A673 (cell line): ENCODE measurements at regions not wholly inside any gene's neighbourhood (a gene's known extent, or its start where the extent isn't known, plus 50 kb on each side); places are given as distances from the start of the nearest gene placed in this dataset.

Experiments used
- BruUV-seq: library from RNA; stranded (reverse); fragments of 400-500 nt; replicated peaks from 2 replicates; lab custom pipeline; 2021; lab: Mats Ljungman, UMichigan
- CTCF ChIA-PET: fragments of 300-600 bp; sonication (Branson Sonifier 250); formaldehyde crosslinking; loops from one replicate; lab custom pipeline; 2022; ENCODE audit warnings: antibody characterized with exemption; lab: Charles Lee
- POLR2A ChIA-PET: fragments of 300-600 bp; sonication (Branson Sonifier 250); formaldehyde crosslinking; loops from one replicate; lab custom pipeline; 2022; ENCODE audit warnings: antibody characterized with exemption; ENCODE audit not compliant: low non-redundant PET; lab: Charles Lee
- DNase-seq: peaks from one replicate; pipeline ENCODE4 v3.0.0-alpha.2; 2015; ENCODE audit warnings: low spot score
- H3K27ac ChIP-seq: fragments of 200-600 bp; sonication (generic); 2 replicates; pipeline ENCODE4 v1.5.1; 2016; ENCODE audit warnings: mixed run types, low read depth, mild to moderate bottlenecking, mixed read lengths, antibody characterized with exemption, low read length; ENCODE audit not compliant: poor library complexity, severe bottlenecking
- H3K27me3 ChIP-seq: fragments of 200-600 bp; sonication (generic); replicated peaks from 2 replicates; pipeline ENCODE4 v1.6.1; 2017; ENCODE audit warnings: mixed run types, low read depth, mild to moderate bottlenecking, mixed read lengths, antibody characterized with exemption, low read length; ENCODE audit not compliant: insufficient read depth, poor library complexity
- H3K36me3 ChIP-seq: fragments of 200-600 bp; sonication (generic); 2 replicates; pipeline ENCODE4 v1.6.1; 2016; ENCODE audit warnings: mixed run types, mild to moderate bottlenecking, mixed read lengths, antibody characterized with exemption, low read length; ENCODE audit not compliant: insufficient read depth, poor library complexity, severe bottlenecking
- H3K4me1 ChIP-seq: fragments of 200-600 bp; sonication (generic); 2 replicates; pipeline ENCODE4 v1.6.1; 2017; ENCODE audit warnings: mixed run types, mild to moderate bottlenecking, mixed read lengths, antibody characterized with exemption, low read length; ENCODE audit not compliant: insufficient read depth, poor library complexity, severe bottlenecking
- H3K4me3 ChIP-seq: fragments of 200-600 bp; sonication (generic); 2 replicates; pipeline ENCODE4 v1.5.1; 2016; ENCODE audit warnings: low read depth, mixed run types, mild to moderate bottlenecking, mixed read lengths, low read length; ENCODE audit not compliant: poor library complexity, severe bottlenecking
- H3K9me3 ChIP-seq: fragments of 200-600 bp; sonication (generic); 2 replicates; pipeline ENCODE4 v1.6.1; 2016; ENCODE audit warnings: mixed run types, low read depth, mild to moderate bottlenecking, mixed read lengths, antibody characterized with exemption, low read length; ENCODE audit not compliant: poor library complexity, severe bottlenecking
- EZH2 ChIP-seq: fragments of 200-600 bp; sonication (generic); IDR thresholded peaks from 2 replicates; pipeline ENCODE4 v1.6.1; 2017; ENCODE audit warnings: borderline replicate concordance, low read depth, mild to moderate bottlenecking, mixed read lengths, antibody characterized with exemption, low read length; ENCODE audit not compliant: poor library complexity, severe bottlenecking
- intact Hi-C: fragments of 100-400 bp; cut with micrococcal nuclease; formaldehyde crosslinking; loops from one replicate; pipeline ENCODE4 v1.10.0; 2022; ENCODE audit not compliant: unreplicated experiment
- TF ChIP-seq, protein P1 (sequence below): fragments of 300-800, 200-600 bp; sonication (generic); conservative IDR thresholded peaks from 2 replicates; pipeline ENCODE4 v1.5.1; 2017; ENCODE audit warnings: low read depth, mild to moderate bottlenecking, antibody characterized with exemption, low read length, moderate library complexity, mixed read lengths

DNA sequence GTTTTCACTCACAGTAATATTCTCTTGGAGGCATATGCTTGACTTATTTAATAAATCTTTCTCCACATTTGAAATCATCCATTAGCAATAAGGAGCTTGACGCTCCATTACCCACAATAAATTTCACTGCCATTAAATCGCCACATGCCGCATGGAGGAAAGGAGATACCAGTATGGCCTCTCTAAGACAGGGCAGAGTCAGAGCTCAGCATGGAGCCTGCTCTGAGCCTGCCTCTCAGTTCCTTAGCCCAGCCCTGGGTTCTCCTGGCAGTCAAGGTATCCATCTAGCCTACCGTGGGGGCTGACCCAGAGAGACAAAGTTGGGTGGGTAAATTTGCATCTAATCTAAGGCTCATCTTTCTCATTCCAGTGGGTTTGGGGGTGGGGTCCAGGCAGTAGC is 80.3 kb upstream of the CES5A start:
- BruUV-seq = no TSS peak

DNA sequence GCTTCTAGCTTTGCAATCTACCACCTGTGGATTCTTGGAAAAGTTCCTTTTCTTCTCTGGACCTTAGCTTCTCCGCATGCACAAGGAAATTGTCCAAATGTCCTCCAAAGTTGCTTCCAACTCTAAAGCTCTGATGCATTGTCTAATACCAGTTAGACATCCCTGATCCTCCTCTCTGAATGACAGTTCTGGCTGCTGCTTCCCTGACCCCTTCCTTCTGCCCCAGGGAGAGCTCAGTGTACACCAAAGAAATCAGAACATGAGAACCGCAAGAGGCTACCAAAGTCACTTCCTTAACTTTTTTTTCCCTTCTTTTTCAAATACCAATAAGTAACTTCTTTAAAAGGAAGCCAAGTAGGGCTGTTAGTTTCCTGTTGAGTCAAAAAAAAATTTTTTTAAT is 79.7 kb upstream of the CES5A start:
- TF ChIP-seq, protein P1, sequence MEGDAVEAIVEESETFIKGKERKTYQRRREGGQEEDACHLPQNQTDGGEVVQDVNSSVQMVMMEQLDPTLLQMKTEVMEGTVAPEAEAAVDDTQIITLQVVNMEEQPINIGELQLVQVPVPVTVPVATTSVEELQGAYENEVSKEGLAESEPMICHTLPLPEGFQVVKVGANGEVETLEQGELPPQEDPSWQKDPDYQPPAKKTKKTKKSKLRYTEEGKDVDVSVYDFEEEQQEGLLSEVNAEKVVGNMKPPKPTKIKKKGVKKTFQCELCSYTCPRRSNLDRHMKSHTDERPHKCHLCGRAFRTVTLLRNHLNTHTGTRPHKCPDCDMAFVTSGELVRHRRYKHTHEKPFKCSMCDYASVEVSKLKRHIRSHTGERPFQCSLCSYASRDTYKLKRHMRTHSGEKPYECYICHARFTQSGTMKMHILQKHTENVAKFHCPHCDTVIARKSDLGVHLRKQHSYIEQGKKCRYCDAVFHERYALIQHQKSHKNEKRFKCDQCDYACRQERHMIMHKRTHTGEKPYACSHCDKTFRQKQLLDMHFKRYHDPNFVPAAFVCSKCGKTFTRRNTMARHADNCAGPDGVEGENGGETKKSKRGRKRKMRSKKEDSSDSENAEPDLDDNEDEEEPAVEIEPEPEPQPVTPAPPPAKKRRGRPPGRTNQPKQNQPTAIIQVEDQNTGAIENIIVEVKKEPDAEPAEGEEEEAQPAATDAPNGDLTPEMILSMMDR = no peak
- TF ChIP-seq EZH2 = no peak
- intact Hi-C loops = no loop called here
- H3K4me3 ChIP-seq = no peak overlapping the region
- ChIA-PET CTCF (no interaction called here), POLR2A (no interaction called here)
- H3K4me1 ChIP-seq = no peaks in the 10 kb centered on the region
- peaks cover 40% of the 10 kb centered on the region for H3K27me3 ChIP-seq
- peaks cover 4% of the 10 kb centered on the region for H3K9me3 ChIP-seq
- H3K27ac ChIP-seq = no peak overlapping the region
- DNase-seq = no peak
- no TSS peak for BruUV-seq
- no peaks in the 10 kb centered on the region for H3K36me3 ChIP-seq

More for the DNA sequence above, 80.3 kb upstream of the CES5A start:
- H3K4me3 ChIP-seq = no peak overlapping the region
- intact Hi-C loops = no loop called here
- H3K36me3 ChIP-seq = no peaks in the 10 kb centered on the region
- H3K27me3 ChIP-seq = peaks cover 36% of the 10 kb centered on the region
- no peaks in the 10 kb centered on the region for H3K4me1 ChIP-seq
- CTCF ChIA-PET = no interaction called here
- POLR2A ChIA-PET = no interaction called here
- no peak overlapping the region for H3K27ac ChIP-seq
- TF ChIP-seq EZH2 = no peak
- TF ChIP-seq, protein P1 = no peak
- DNase-seq = peak; percentile 14
- H3K9me3 ChIP-seq = peaks cover 4% of the 10 kb centered on the region

DNA sequence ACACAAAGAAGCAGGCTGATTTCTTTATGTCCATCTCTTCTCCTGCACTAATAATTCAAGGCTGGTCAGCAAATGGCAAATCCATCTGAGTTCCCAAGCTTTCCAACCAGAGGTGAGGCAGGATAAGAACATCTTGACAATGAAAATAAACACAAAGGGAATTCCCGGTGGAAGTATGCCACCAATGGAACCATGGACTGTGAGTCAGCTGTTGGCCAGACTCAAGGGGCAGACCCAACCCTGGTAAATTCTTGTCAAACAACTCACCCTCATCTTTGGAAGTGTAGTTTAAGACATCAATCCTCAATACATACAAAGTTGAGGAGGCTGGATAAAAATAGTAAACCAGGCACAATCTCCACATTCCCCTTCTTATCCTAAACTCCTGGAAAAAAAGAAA is 74.3 kb upstream of the CES5A start:
- H3K4me1 ChIP-seq = no peaks in the 10 kb centered on the region
- intact Hi-C loops = no loop called here
- BruUV-seq = no TSS peak
- ChIA-PET CTCF (no interaction called here), POLR2A (no interaction called here)
- H3K4me3 ChIP-seq = no peak overlapping the region
- DNase-seq = no peak
- H3K27me3 ChIP-seq = peaks cover 21% of the 10 kb centered on the region
- H3K36me3 ChIP-seq = no peaks in the 10 kb centered on the region
- H3K9me3 ChIP-seq = peaks cover 4% of the 10 kb centered on the region
- TF ChIP-seq, protein P1 = no peak
- TF ChIP-seq EZH2 = no peak
- H3K27ac ChIP-seq = no peak overlapping the region
